ENCODE measurements at regions not wholly inside any gene's neighbourhood (a gene's known extent, or its start where the extent isn't known, plus 50 kb on each side); places are given as distances from the start of the nearest gene placed in this dataset.

- in situ Hi-C loops (cut with HindIII; ENCODE audit: low pct_unique_long_range_greater_than_20kb, low sequenced_read_pairs), result no loop called here
- no peaks in the 10 kb centered on the region for H3K36me3 ChIP-seq (ENCODE audit: control insufficient read depth, insufficient read depth, low read length)
- H3K4me1 ChIP-seq (ENCODE audit: control insufficient read depth, insufficient read depth, low read length), result no peaks in the 10 kb centered on the region
- BruUV-seq (replicated peaks), result no TSS peak
- H3K9me3 ChIP-seq (ENCODE audit: control insufficient read depth, insufficient read depth, low read depth, low read length), result no peaks in the 10 kb centered on the region
- no peak overlapping the region for H3K27ac ChIP-seq (ENCODE audit: low read length)
- no peak overlapping the region for H3K4me3 ChIP-seq (ENCODE audit: low read depth in 2 of 2, low read length in 2 of 2)
- ChIA-PET POLR2A (no interaction called here), CTCF (interaction anchor here (0.6 kb wide), 1 partner anchor 8 kb away, joined by 3 read pairs; no protein-coding TSS in a partner anchor)
- ATAC-seq (no peak), DNase-seq (ENCODE audit: low read depth, low spot score) (no peak)
- intact Hi-C loops (cut with micrococcal nuclease; ENCODE audit: unreplicated experiment), result no loop called here
- no peaks in the 10 kb centered on the region for H3K27me3 ChIP-seq (ENCODE audit: control insufficient read depth, insufficient read depth, low read length)
- TF ChIP-seq, protein P1, sequence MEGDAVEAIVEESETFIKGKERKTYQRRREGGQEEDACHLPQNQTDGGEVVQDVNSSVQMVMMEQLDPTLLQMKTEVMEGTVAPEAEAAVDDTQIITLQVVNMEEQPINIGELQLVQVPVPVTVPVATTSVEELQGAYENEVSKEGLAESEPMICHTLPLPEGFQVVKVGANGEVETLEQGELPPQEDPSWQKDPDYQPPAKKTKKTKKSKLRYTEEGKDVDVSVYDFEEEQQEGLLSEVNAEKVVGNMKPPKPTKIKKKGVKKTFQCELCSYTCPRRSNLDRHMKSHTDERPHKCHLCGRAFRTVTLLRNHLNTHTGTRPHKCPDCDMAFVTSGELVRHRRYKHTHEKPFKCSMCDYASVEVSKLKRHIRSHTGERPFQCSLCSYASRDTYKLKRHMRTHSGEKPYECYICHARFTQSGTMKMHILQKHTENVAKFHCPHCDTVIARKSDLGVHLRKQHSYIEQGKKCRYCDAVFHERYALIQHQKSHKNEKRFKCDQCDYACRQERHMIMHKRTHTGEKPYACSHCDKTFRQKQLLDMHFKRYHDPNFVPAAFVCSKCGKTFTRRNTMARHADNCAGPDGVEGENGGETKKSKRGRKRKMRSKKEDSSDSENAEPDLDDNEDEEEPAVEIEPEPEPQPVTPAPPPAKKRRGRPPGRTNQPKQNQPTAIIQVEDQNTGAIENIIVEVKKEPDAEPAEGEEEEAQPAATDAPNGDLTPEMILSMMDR (IDR thresholded peaks at IDR 0.05), result no peak
- TF ChIP-seq TCF7L2 (IDR thresholded peaks at IDR 0.05; ENCODE audit: low read depth, low read length), result no peak
These were observed 718.3 kb downstream of the RERGL start for GRCh38 chr12:17371491-17372215.

- intact Hi-C loops (cut with micrococcal nuclease; ENCODE audit: unreplicated experiment) (no loop called here), in situ Hi-C loops (cut with HindIII; ENCODE audit: low pct_unique_long_range_greater_than_20kb, low sequenced_read_pairs) (no loop called here)
- ATAC-seq (no peak), DNase-seq (ENCODE audit: low read depth, low spot score) (no peak)
- Histone ChIP-seq H3K9me3 (ENCODE audit: control insufficient read depth, insufficient read depth, low read depth, low read length) (no peaks in the 10 kb centered on the region), H3K36me3 (ENCODE audit: control insufficient read depth, insufficient read depth, low read length) (no peaks in the 10 kb centered on the region), H3K4me3 (ENCODE audit: low read depth in 2 of 2, low read length in 2 of 2) (no peak overlapping the region), H3K27ac (ENCODE audit: low read length) (no peak overlapping the region), H3K4me1 (ENCODE audit: control insufficient read depth, insufficient read depth, low read length) (no peaks in the 10 kb centered on the region), H3K27me3 (ENCODE audit: control insufficient read depth, insufficient read depth, low read length) (no peaks in the 10 kb centered on the region)
- ChIA-PET POLR2A (no interaction called here), CTCF (no interaction called here)
- TF ChIP-seq, protein P2, sequence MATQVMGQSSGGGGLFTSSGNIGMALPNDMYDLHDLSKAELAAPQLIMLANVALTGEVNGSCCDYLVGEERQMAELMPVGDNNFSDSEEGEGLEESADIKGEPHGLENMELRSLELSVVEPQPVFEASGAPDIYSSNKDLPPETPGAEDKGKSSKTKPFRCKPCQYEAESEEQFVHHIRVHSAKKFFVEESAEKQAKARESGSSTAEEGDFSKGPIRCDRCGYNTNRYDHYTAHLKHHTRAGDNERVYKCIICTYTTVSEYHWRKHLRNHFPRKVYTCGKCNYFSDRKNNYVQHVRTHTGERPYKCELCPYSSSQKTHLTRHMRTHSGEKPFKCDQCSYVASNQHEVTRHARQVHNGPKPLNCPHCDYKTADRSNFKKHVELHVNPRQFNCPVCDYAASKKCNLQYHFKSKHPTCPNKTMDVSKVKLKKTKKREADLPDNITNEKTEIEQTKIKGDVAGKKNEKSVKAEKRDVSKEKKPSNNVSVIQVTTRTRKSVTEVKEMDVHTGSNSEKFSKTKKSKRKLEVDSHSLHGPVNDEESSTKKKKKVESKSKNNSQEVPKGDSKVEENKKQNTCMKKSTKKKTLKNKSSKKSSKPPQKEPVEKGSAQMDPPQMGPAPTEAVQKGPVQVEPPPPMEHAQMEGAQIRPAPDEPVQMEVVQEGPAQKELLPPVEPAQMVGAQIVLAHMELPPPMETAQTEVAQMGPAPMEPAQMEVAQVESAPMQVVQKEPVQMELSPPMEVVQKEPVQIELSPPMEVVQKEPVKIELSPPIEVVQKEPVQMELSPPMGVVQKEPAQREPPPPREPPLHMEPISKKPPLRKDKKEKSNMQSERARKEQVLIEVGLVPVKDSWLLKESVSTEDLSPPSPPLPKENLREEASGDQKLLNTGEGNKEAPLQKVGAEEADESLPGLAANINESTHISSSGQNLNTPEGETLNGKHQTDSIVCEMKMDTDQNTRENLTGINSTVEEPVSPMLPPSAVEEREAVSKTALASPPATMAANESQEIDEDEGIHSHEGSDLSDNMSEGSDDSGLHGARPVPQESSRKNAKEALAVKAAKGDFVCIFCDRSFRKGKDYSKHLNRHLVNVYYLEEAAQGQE (IDR thresholded peaks at IDR 0.05; ENCODE audit: insufficient read depth in 1 of 2, low read depth in 2 of 2, low read length in 1 of 2), result no peak
- TF ChIP-seq, protein P1 (IDR thresholded peaks at IDR 0.05), result no peak
- TF ChIP-seq POLR2AphosphoS5 (IDR thresholded peaks at IDR 0.05; ENCODE audit: low read depth, low read length) (no peak), SIN3A (IDR thresholded peaks at IDR 0.05; ENCODE audit: borderline replicate concordance, insufficient read depth, low read depth, low read length) (no peak), TCF7L2 (IDR thresholded peaks at IDR 0.05; ENCODE audit: low read depth, low read length) (no peak)
- BruUV-seq (replicated peaks), result no TSS peak
These were observed 719.4 kb downstream of the RERGL start for GRCh38 chr12:17370621-17371020.

Data from Panc1 (cell line).